SK-N-MC (cell line): ENCODE measurements at regions not wholly inside any gene's neighbourhood (a gene's known extent, or its start where the extent isn't known, plus 50 kb on each side); places are given as distances from the start of the nearest gene placed in this dataset.

Experiments
- DNase-seq: peaks from one replicate; pipeline ENCODE4 v3.0.0-alpha.2; 2011; ENCODE audit warnings: low read depth, low spot score
- H3K27ac ChIP-seq: fragments of 200-600 bp; sonication (generic); 2 replicates; pipeline ENCODE4 v1.5.1; 2016; ENCODE audit warnings: mixed run types
- H3K36me3 ChIP-seq: fragments of 200-600 bp; sonication (generic); 2 replicates; pipeline ENCODE4 v1.6.1; 2017; ENCODE audit warnings: antibody characterized with exemption, low read length, mixed read lengths; ENCODE audit not compliant: insufficient read depth
- H3K4me3 ChIP-seq: fragments of 200-600 bp; sonication (generic); 2 replicates; pipeline ENCODE4 v1.5.1; 2016
- H3K9ac ChIP-seq: fragments of 200-600 bp; sonication (generic); 2 replicates; pipeline ENCODE4 v1.8.0; 2017; ENCODE audit warnings: mixed run types, mixed read lengths; ENCODE audit not compliant: insufficient read length
- H3K9me3 ChIP-seq: fragments of 200-600 bp; sonication (generic); 2 replicates; pipeline ENCODE4 v1.6.1; 2017; ENCODE audit warnings: low read depth, mild to moderate bottlenecking, antibody characterized with exemption, low read length, moderate library complexity, mixed read lengths
- EZH2 ChIP-seq: fragments of 200-600 bp; sonication (generic); IDR thresholded peaks from one replicate; pipeline ENCODE4 v1.6.1; 2017; ENCODE audit warnings: antibody characterized with exemption
- FOXP2 ChIP-seq: optimal IDR thresholded peaks from 2 replicates; pipeline ENCODE3; 2011; ENCODE audit warnings: mild to moderate bottlenecking, moderate library complexity; ENCODE audit not compliant: insufficient read depth; ENCODE audit errors: extremely low read length, control extremely low read depth
- POLR2AphosphoS5 ChIP-seq: IDR thresholded peaks from 2 replicates; pipeline ENCODE4 v1.6.1; 2012; ENCODE audit warnings: mild to moderate bottlenecking, low read depth, low read length, borderline replicate concordance

DNA sequence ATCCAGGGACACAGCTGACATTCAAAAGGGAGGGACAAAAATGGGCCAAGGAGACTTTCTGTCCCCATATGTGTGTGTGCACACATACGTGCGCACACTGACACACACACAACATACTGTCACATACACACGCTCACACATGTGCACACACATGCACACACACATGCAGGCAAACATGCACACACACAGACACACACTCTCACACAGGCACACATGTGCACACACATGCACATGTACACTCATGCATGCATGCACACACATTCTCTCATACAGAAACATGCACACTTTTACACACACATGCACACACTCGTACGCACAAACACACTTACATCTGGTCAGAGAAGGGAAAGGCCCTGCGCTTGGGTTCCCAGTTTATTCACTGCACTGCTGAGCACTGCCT, 155.1 kb upstream of the MKI67 start:
- H3K27ac ChIP-seq = no peak overlapping the region
- no peak overlapping the region for H3K4me3 ChIP-seq
- H3K9ac ChIP-seq = no peak overlapping the region
- H3K9me3 ChIP-seq = no peaks in the 10 kb centered on the region
- H3K36me3 ChIP-seq = no peaks in the 10 kb centered on the region
- DNase-seq = no peak
- TF ChIP-seq POLR2AphosphoS5 (no peak), FOXP2 (no peak), EZH2 (no peak)

DNA sequence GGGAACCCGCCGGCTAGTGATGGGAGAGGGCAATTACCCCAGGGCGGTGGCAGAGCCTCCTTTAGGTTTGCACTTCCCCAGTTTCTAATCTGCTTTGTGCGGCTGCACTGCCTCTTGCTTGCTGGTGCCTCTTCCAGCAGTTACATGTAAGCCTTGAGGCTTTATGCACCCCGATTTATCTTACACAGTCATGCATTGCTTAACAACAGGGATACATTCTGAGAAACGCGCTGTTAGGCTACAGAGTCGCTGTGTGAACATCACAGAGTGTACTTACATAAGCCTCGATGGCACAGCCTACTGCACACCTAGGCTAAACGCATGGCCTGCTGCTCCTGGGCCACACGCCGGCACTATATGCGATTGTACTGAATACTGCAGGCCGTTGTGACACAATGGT, 155.6 kb upstream of the MKI67 start:
- Histone ChIP-seq H3K27ac (no peak overlapping the region), H3K9me3 (no peaks in the 10 kb centered on the region), H3K9ac (no peak overlapping the region), H3K36me3 (no peaks in the 10 kb centered on the region), H3K4me3 (no peak overlapping the region)
- TF ChIP-seq FOXP2 = no peak
- TF ChIP-seq POLR2AphosphoS5 = no peak
- TF ChIP-seq EZH2 = no peak
- DNase-seq = no peak

DNA sequence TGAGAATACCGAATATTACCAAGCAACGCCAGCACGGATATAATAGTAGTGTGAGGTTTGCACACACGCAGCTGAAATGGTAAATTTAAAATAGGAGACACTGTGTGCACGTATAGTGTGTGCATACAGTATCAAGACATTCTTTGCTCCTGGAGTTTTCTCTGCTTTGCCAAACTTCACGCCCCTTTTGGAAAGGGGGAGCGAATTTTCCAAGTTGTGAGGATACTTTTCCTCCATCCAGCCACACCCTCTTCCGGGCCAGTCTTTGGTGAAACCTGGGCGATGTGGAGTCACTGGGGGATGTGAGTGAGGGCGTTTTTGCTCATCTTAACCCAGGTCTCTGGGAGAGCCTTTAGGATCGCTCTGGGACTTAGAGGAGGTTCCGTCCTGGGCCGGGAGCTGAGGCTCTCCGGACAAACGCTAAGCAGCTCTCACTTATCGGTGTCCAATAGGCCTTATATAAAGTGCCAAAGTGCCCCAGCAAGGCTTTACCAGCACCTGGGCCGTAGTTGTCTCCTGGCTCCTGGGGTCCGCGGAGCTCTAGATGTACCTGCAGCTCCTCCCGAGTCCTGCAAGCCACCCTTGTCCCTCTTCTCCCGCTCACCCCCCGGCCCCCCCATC, 160.0 kb upstream of the MKI67 start:
- no peak for DNase-seq
- H3K9me3 ChIP-seq = no peaks in the 10 kb centered on the region
- no peak overlapping the region for H3K9ac ChIP-seq
- H3K27ac ChIP-seq = no peak overlapping the region
- no peaks in the 10 kb centered on the region for H3K36me3 ChIP-seq
- no peak overlapping the region for H3K4me3 ChIP-seq
- no peak for TF ChIP-seq FOXP2
- TF ChIP-seq POLR2AphosphoS5 = no peak
- TF ChIP-seq EZH2 = no peak

DNA sequence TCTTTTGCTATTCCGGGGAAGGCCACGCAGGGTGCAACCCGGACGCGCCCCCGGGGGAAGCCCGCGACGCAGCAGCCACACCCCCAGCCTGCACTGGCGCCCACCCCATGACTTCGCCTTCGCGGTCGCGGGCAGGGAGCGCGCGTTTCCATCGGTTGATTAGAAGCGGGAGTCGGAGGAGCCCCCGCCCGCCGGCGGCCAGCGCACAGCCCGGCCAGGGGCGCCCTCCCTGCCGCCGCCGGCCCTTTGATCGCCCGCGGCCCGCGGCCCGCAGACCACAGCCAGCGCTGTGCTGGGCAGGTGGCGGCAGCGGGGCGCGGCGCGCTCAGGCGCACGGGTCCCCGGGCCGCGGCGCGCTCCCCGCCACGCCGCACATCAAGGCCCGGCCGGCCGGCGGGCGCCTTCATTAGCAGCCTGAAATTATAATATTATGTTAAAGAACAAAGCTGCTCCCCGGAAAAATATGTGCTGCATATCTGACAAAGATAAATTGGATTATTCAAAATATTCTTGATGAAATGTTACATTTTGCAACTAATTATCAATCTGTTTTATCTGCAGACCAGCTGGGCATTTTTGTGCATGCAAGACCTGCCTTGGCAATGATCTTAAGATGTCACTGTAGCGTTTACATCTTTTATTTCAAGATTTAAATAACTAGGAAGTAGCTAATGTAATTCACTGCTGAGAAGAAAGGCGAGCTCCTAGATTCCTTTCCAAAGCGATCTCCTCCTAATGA, 160.7 kb upstream of the MKI67 start:
- H3K4me3 ChIP-seq = no peak overlapping the region
- no peak overlapping the region for H3K27ac ChIP-seq

DNA sequence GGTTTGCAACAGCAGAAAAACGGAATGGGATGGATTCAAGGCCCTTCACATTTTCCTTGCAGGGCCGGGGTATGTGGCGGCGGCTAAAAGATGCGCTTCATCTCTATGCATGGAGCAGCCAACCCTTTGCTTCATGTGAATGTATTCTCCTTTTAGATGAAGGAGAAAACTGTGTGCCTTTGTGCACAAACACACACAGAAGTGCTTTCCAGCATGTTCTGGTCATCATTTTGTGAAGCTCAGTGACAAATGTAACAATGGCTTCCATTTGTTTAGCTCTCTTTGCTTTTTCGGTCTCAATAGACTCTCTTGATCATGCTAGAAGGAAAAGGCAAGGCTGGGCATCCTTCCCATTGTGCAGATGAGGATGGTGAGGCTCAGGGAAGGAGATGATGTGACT, 161.7 kb upstream of the MKI67 start:
- Histone ChIP-seq H3K9me3 (no peaks in the 10 kb centered on the region), H3K4me3 (no peak overlapping the region), H3K9ac (no peak overlapping the region), H3K27ac (no peak overlapping the region), H3K36me3 (no peaks in the 10 kb centered on the region)
- DNase-seq = no peak
- TF ChIP-seq EZH2 (no peak), FOXP2 (no peak), POLR2AphosphoS5 (no peak)

More for the DNA sequence above, 160.7 kb upstream of the MKI67 start:
- H3K36me3 ChIP-seq = no peaks in the 10 kb centered on the region
- DNase-seq = no peak
- no peak for TF ChIP-seq EZH2
- no peak for TF ChIP-seq FOXP2
- no peak for TF ChIP-seq POLR2AphosphoS5
- H3K9me3 ChIP-seq = no peaks in the 10 kb centered on the region
- H3K9ac ChIP-seq = no peak overlapping the region

DNA sequence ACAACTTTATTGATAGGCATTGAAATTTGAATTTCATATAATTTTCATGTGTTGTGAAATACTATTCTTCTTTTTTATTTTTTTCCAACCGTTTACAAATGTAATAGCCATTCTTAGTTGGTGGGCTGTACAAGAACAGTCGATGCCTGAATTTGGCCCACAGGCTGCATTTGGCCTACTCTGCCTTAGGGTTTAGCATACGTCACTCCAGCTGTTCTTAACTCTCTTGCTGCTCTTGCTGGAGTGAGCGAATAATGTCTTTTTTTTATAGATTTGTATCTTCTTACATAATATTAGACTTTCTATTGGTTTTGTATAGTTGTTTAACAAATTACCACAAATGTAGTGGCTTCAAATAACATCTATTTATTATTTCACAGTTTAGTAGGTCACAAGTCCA, 163.4 kb upstream of the MKI67 start:
- Histone ChIP-seq H3K36me3 (no peaks in the 10 kb centered on the region), H3K9me3 (no peaks in the 10 kb centered on the region), H3K4me3 (no peak overlapping the region), H3K9ac (no peak overlapping the region), H3K27ac (no peak overlapping the region)
- DNase-seq = no peak
- TF ChIP-seq FOXP2 (no peak), EZH2 (no peak), POLR2AphosphoS5 (no peak)

DNA sequence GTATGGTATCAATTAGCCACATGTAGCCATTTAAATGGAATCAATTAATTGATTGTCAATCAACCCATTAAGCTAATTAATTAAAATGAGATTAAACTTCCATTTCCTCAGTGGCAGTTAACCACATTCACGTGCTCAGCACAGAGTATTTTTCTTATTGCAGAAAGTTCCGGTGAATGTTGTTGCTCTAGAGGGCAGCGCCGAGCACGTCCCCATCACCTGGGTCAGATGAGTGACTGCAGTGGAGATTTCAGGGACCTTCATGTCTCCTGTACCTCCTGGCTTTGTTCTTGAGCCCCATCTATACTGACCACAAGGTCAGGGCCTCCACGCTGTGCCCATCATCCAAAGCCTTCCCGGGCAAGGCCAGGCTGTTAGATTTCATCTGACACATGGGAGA, 168.8 kb upstream of the MKI67 start:
- DNase-seq = no peak
- Histone ChIP-seq H3K36me3 (no peaks in the 10 kb centered on the region), H3K4me3 (no peak overlapping the region), H3K9me3 (no peaks in the 10 kb centered on the region), H3K27ac (no peak overlapping the region), H3K9ac (no peak overlapping the region)
- TF ChIP-seq FOXP2 (no peak), EZH2 (no peak), POLR2AphosphoS5 (no peak)

DNA sequence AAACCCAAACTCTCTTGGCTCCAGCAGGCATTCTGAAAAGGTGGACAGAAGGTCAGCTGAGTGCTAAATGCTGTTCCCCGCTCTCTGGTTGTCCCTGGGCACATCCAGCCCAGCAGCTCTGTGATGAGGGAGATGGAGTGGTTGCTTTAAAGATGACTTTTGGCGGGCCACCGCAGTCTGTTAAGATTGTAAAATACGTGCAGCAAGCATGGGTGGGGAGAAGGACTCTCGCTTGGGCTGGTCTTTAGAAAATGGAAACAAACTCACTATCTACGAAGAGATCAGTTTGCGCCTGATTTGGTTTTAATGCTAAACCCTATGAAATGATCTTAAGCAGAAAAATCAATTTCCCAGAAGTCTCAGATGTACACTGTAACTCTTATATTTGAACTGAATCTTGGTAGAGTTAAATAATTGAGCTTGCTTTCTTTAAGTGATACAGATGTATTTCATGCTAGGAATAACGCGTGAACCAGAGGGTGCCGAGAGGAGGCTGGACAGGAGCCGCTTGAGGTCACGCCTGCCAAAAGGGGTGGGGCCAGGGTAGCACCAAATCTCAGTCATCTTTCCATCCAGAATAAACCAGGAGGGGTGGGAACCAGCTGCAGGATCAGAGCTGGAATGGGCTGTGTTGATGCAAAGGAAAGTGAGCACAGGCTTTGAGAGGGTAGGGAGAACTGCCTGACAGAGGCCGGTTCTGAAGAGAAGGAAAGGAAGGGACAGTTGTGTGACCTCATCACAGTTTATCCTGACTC, 170.2 kb upstream of the MKI67 start:
- TF ChIP-seq POLR2AphosphoS5 (no peak), EZH2 (no peak), FOXP2 (no peak)
- Histone ChIP-seq H3K4me3 (no peak overlapping the region), H3K9ac (no peak overlapping the region), H3K36me3 (no peaks in the 10 kb centered on the region), H3K9me3 (no peaks in the 10 kb centered on the region), H3K27ac (no peak overlapping the region)
- DNase-seq = no peak
